OCI-LY3 (cell line): ENCODE measurements at regions not wholly inside any gene's neighbourhood (a gene's known extent, or its start where the extent isn't known, plus 50 kb on each side); places are given as distances from the start of the nearest gene placed in this dataset.

Source experiments
- H2AFZ ChIP-seq: fragments of 200-600, 300-600 bp; shearing (Covaris generic); 2 replicates; pipeline ENCODE4 v1.6.0; 2014; ENCODE audit warnings: antibody characterized with exemption, low read depth, low read length
- H3K27ac ChIP-seq: fragments of 200-600, 300-600 bp; sonication (generic); 2 replicates; pipeline ENCODE4 v1.5.1; 2014; ENCODE audit warnings: mild to moderate bottlenecking, low read length, moderate library complexity, mixed read lengths
- H3K27me3 ChIP-seq: fragments of 200-600, 300-600 bp; sonication (generic); 2 replicates; pipeline ENCODE4 v1.6.1; 2014; ENCODE audit warnings: low read depth, low read length, mixed read lengths
- H3K36me3 ChIP-seq: fragments of 200-600, 300-600 bp; sonication (generic); replicated peaks from 2 replicates; pipeline ENCODE3; 2014; ENCODE audit warnings: low read depth, low read length, mixed read lengths
- H3K4me1 ChIP-seq: fragments of 300-600, 200-600 bp; sonication (generic); 2 replicates; pipeline ENCODE4 v1.6.1; 2014; ENCODE audit warnings: low read length, mixed read lengths
- H3K4me2 ChIP-seq: fragments of 200-600, 300-600 bp; sonication (generic); 2 replicates; pipeline ENCODE4 v1.6.1; 2014; ENCODE audit warnings: low read length, mixed read lengths
- H3K4me3 ChIP-seq: fragments of 300-600, 200-600 bp; sonication (generic); 2 replicates; pipeline ENCODE4 v1.5.1; 2014; ENCODE audit warnings: antibody characterized with exemption, mild to moderate bottlenecking, low read length, moderate library complexity
- H3K79me2 ChIP-seq: fragments of 300-600, 200-600 bp; shearing (Covaris generic); 2 replicates; pipeline ENCODE4 v1.6.1; 2014; ENCODE audit warnings: mild to moderate bottlenecking, low read length, mixed read lengths
- H3K9ac ChIP-seq: fragments of 300-600, 200-600 bp; shearing (Covaris generic); 2 replicates; pipeline ENCODE4 v1.6.0; 2014; ENCODE audit warnings: mild to moderate bottlenecking, low read length, moderate library complexity
- H3K9me3 ChIP-seq: fragments of 200-600, 300-600 bp; shearing (Covaris generic); 2 replicates; pipeline ENCODE4 v1.6.1; 2014; ENCODE audit warnings: low read length, mixed read lengths; ENCODE audit not compliant: insufficient read depth
- H4K20me1 ChIP-seq: fragments of 200-600, 300-600 bp; sonication (generic); 2 replicates; pipeline ENCODE4 v1.6.1; 2016; ENCODE audit warnings: low read length, mixed read lengths; ENCODE audit not compliant: insufficient read depth
- EZH2phosphoT487 ChIP-seq: fragments of 200-600 bp; shearing (Covaris generic); IDR thresholded peaks from 2 replicates; pipeline ENCODE4 v1.6.1; 2018; ENCODE audit warnings: antibody characterized with exemption, mixed run types, low read depth
- TF ChIP-seq, protein P1 (sequence below): fragments of 200-600, 300-600 bp; sonication (generic); IDR thresholded peaks from 2 replicates; pipeline ENCODE4 v1.5.1; 2014; ENCODE audit warnings: antibody characterized with exemption, low read length, low read depth

DNA sequence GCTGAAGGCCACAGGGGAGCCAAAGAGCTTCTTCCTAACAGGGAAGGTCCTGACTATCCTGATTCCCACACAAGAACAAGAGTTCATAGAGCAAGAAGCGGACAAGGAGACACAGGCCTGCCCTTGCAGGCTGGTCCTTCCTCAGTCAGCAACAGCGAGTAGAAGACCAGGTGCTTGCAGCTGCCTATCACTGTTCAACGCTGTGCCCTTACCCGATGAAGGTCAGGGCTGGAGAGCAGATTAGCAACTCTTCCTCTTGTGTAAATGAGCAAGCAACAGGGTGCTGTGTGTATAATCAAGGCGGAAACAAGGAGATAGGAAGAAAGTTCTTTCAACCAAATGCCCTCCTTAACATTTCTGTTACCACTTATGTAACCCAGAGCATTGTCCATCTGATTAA lies 115.3 kb upstream of the SPACA1 start:
- no peak overlapping the region for H3K4me2 ChIP-seq
- no peaks in the 10 kb centered on the region for H4K20me1 ChIP-seq
- no peaks in the 10 kb centered on the region for H3K79me2 ChIP-seq
- H3K27ac ChIP-seq, result no peak overlapping the region
- no peak overlapping the region for H3K9ac ChIP-seq
- H3K4me1 ChIP-seq, result peaks cover 17% of the 10 kb centered on the region
- no peaks in the 10 kb centered on the region for H3K27me3 ChIP-seq
- H3K36me3 ChIP-seq, result no peaks in the 10 kb centered on the region
- no peaks in the 10 kb centered on the region for H3K9me3 ChIP-seq
- TF ChIP-seq, protein P1, sequence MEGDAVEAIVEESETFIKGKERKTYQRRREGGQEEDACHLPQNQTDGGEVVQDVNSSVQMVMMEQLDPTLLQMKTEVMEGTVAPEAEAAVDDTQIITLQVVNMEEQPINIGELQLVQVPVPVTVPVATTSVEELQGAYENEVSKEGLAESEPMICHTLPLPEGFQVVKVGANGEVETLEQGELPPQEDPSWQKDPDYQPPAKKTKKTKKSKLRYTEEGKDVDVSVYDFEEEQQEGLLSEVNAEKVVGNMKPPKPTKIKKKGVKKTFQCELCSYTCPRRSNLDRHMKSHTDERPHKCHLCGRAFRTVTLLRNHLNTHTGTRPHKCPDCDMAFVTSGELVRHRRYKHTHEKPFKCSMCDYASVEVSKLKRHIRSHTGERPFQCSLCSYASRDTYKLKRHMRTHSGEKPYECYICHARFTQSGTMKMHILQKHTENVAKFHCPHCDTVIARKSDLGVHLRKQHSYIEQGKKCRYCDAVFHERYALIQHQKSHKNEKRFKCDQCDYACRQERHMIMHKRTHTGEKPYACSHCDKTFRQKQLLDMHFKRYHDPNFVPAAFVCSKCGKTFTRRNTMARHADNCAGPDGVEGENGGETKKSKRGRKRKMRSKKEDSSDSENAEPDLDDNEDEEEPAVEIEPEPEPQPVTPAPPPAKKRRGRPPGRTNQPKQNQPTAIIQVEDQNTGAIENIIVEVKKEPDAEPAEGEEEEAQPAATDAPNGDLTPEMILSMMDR, result no peak
- no peak for TF ChIP-seq EZH2phosphoT487
- H3K4me3 ChIP-seq, result no peak overlapping the region
- H2AFZ ChIP-seq, result no peak overlapping the region

DNA sequence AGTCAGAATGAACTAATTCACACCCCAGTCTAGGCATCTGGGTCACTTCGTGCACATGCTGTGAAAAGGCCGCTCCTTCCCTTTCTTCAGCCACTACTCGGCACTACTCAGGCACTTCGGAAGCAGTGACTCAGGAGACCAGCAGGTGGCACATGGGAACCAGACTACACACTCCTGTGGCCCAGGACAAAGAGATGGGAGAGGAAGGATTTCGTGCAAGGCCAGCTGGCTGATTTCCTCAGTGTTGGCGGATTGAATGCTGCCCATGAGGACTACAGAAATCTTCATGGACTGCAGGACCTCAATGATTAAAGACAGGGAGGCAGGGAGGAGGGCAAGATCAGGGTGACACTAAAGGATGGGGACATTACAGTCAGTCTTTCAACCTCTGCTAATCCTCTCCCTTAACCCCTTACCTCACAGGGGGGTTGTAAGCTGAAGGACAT lies 117.8 kb upstream of the SPACA1 start:
- Histone ChIP-seq H3K27me3 (no peaks in the 10 kb centered on the region), H3K4me2 (peak overlapping the region; percentile 67), H3K36me3 (no peaks in the 10 kb centered on the region), H3K4me1 (peaks cover 42% of the 10 kb centered on the region), H3K79me2 (no peaks in the 10 kb centered on the region), H3K9ac (peak overlapping the region; percentile 10), H3K9me3 (no peaks in the 10 kb centered on the region), H3K27ac (no peak overlapping the region), H4K20me1 (no peaks in the 10 kb centered on the region), H3K4me3 (peak overlapping the region; percentile 42), H2AFZ (0 out of 2 replicates have a peak overlapping the region, but pooled peaks have one; percentile 57)
- no peak for TF ChIP-seq EZH2phosphoT487
- TF ChIP-seq, protein P1, result peak; percentile 85

DNA sequence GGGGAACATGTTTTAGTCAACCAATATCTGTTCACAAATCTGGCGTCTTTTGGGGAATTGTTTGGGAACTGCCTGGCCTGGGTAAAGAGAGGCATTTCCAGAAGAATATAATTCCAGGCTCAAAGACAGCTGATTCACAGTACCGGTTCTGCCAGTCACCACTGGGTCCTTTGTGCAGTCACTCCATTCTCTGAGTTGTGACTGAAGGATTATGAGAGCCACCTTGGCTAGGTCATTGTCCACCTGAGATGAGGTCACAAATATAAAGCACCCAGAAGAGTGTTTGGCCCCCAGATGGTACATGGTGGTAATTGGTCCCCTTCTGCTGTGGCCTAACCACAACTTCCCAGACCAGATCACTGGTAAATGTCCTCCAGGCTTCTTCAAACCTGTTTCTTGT lies 121.0 kb upstream of the SPACA1 start:
- Histone ChIP-seq H3K4me3 (no peak overlapping the region), H3K27ac (peak overlapping the region; percentile 84), H3K79me2 (no peaks in the 10 kb centered on the region), H2AFZ (no peak overlapping the region), H3K27me3 (no peaks in the 10 kb centered on the region), H3K9ac (0 out of 2 replicates have a peak overlapping the region, but pooled peaks have one; percentile 28), H3K9me3 (peaks cover 5% of the 10 kb centered on the region; the same call in 1 of the 2 replicates), H3K4me1 (peaks cover 74% of the 10 kb centered on the region), H3K4me2 (peak overlapping the region; percentile 91; the same call in 1 of the 2 replicates), H4K20me1 (no peaks in the 10 kb centered on the region), H3K36me3 (no peaks in the 10 kb centered on the region)
- TF ChIP-seq, protein P1, result no peak
- no peak for TF ChIP-seq EZH2phosphoT487

DNA sequence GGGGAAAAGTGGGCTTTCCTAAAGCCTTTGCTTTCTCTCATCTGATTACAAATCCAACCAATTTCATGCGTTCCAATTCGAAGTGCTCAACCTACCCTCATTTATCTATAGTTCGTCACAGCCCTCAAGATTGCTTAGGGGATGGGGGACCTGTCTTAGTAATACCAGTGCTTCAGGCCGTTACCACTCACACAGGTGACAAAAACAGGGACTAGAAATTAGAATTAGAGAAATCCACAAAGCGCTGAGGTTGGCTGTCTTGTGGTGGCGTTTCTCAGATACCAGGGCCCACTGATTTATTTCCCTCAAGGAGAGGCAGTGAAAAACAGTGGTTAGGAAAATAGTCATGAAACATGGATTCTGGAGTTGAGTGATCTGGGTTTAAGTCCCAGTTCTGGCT lies 121.6 kb upstream of the SPACA1 start:
- H3K4me2 ChIP-seq, result peak overlapping the region; percentile 91
- H3K36me3 ChIP-seq, result no peaks in the 10 kb centered on the region
- H3K4me1 ChIP-seq, result peaks cover 80% of the 10 kb centered on the region
- H3K4me3 ChIP-seq, result peak overlapping the region; percentile 55
- TF ChIP-seq, protein P1, result no peak
- no peak for TF ChIP-seq EZH2phosphoT487
- no peaks in the 10 kb centered on the region for H4K20me1 ChIP-seq
- no peaks in the 10 kb centered on the region for H3K79me2 ChIP-seq
- H3K27ac ChIP-seq, result peak overlapping the region; percentile 84
- peaks cover 5% of the 10 kb centered on the region; the same call in 1 of the 2 replicates for H3K9me3 ChIP-seq
- H3K27me3 ChIP-seq, result no peaks in the 10 kb centered on the region
- H3K9ac ChIP-seq, result peak overlapping the region; percentile 28; the same call in 1 of the 2 replicates
- no peak overlapping the region for H2AFZ ChIP-seq
